ENCODE measurements at regions not wholly inside any gene's neighbourhood (a gene's known extent, or its start where the extent isn't known, plus 50 kb on each side); places are given as distances from the start of the nearest gene placed in this dataset.

DNA sequence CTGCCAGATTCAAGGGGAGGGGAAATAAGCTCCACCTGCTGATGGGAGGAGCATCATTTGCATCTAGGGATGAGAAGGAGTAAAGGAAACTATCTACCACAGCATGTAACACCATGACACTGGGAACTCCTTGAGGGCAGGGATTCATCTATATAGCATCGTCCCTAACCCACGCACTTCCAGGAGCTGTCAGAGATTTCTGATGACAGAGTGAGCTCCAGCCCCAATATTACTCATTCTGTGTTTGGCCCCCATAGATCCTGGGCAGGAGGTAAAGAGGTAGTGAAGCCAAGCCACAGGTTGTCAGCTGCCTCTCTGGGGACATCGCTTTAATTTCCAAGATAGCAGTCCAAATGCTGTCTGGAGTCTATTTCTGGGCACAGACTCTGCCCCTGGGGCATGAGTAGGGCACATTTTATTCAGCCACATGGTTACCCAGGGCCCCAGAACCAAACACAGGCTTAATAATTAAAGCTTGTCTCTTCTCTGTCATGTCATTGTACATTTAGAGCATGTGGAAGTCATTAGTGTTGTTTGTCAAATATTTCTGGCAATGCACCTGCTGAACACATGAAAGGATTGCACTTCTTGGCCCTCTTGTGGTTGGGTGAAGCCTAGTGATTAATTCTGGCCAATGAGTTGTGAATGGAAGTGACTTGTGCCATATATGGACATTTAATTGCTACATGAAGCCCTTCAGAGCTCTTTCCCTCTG lies 105.9 kb upstream of the POU3F1 start (continued):
- TF ChIP-seq, protein P1, sequence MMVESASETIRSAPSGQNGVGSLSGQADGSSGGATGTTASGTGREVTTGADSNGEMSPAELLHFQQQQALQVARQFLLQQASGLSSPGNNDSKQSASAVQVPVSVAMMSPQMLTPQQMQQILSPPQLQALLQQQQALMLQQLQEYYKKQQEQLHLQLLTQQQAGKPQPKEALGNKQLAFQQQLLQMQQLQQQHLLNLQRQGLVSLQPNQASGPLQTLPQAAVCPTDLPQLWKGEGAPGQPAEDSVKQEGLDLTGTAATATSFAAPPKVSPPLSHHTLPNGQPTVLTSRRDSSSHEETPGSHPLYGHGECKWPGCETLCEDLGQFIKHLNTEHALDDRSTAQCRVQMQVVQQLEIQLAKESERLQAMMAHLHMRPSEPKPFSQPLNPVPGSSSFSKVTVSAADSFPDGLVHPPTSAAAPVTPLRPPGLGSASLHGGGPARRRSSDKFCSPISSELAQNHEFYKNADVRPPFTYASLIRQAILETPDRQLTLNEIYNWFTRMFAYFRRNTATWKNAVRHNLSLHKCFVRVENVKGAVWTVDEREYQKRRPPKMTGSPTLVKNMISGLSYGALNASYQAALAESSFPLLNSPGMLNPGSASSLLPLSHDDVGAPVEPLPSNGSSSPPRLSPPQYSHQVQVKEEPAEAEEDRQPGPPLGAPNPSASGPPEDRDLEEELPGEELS (CRISPR knock-in tag; IDR thresholded peaks at IDR 0.05; ENCODE audit: borderline replicate concordance), result no peak
- TF ChIP-seq, protein P2, sequence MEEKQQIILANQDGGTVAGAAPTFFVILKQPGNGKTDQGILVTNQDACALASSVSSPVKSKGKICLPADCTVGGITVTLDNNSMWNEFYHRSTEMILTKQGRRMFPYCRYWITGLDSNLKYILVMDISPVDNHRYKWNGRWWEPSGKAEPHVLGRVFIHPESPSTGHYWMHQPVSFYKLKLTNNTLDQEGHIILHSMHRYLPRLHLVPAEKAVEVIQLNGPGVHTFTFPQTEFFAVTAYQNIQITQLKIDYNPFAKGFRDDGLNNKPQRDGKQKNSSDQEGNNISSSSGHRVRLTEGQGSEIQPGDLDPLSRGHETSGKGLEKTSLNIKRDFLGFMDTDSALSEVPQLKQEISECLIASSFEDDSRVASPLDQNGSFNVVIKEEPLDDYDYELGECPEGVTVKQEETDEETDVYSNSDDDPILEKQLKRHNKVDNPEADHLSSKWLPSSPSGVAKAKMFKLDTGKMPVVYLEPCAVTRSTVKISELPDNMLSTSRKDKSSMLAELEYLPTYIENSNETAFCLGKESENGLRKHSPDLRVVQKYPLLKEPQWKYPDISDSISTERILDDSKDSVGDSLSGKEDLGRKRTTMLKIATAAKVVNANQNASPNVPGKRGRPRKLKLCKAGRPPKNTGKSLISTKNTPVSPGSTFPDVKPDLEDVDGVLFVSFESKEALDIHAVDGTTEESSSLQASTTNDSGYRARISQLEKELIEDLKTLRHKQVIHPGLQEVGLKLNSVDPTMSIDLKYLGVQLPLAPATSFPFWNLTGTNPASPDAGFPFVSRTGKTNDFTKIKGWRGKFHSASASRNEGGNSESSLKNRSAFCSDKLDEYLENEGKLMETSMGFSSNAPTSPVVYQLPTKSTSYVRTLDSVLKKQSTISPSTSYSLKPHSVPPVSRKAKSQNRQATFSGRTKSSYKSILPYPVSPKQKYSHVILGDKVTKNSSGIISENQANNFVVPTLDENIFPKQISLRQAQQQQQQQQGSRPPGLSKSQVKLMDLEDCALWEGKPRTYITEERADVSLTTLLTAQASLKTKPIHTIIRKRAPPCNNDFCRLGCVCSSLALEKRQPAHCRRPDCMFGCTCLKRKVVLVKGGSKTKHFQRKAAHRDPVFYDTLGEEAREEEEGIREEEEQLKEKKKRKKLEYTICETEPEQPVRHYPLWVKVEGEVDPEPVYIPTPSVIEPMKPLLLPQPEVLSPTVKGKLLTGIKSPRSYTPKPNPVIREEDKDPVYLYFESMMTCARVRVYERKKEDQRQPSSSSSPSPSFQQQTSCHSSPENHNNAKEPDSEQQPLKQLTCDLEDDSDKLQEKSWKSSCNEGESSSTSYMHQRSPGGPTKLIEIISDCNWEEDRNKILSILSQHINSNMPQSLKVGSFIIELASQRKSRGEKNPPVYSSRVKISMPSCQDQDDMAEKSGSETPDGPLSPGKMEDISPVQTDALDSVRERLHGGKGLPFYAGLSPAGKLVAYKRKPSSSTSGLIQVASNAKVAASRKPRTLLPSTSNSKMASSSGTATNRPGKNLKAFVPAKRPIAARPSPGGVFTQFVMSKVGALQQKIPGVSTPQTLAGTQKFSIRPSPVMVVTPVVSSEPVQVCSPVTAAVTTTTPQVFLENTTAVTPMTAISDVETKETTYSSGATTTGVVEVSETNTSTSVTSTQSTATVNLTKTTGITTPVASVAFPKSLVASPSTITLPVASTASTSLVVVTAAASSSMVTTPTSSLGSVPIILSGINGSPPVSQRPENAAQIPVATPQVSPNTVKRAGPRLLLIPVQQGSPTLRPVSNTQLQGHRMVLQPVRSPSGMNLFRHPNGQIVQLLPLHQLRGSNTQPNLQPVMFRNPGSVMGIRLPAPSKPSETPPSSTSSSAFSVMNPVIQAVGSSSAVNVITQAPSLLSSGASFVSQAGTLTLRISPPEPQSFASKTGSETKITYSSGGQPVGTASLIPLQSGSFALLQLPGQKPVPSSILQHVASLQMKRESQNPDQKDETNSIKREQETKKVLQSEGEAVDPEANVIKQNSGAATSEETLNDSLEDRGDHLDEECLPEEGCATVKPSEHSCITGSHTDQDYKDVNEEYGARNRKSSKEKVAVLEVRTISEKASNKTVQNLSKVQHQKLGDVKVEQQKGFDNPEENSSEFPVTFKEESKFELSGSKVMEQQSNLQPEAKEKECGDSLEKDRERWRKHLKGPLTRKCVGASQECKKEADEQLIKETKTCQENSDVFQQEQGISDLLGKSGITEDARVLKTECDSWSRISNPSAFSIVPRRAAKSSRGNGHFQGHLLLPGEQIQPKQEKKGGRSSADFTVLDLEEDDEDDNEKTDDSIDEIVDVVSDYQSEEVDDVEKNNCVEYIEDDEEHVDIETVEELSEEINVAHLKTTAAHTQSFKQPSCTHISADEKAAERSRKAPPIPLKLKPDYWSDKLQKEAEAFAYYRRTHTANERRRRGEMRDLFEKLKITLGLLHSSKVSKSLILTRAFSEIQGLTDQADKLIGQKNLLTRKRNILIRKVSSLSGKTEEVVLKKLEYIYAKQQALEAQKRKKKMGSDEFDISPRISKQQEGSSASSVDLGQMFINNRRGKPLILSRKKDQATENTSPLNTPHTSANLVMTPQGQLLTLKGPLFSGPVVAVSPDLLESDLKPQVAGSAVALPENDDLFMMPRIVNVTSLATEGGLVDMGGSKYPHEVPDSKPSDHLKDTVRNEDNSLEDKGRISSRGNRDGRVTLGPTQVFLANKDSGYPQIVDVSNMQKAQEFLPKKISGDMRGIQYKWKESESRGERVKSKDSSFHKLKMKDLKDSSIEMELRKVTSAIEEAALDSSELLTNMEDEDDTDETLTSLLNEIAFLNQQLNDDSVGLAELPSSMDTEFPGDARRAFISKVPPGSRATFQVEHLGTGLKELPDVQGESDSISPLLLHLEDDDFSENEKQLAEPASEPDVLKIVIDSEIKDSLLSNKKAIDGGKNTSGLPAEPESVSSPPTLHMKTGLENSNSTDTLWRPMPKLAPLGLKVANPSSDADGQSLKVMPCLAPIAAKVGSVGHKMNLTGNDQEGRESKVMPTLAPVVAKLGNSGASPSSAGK (IDR thresholded peaks at IDR 0.05), result peak; percentile 49
- 0 out of 2 replicates have a peak, but pooled peaks have one; percentile 26 for TF ChIP-seq SMC3 (conservative IDR thresholded peaks at IDR 0.05; ENCODE audit: insufficient read depth, low read depth, low read length)
- peak in 1 of 2 experiments; percentile 93; a peak in 2 of 4 replicates for TF ChIP-seq SRF (CRISPR knock-in tag; IDR thresholded peaks at IDR 0.05)

Measured in K562 (cell line).